Gastrocnemius medialis (tissue), 4 donors: ENCODE measurements at regions not wholly inside any gene's neighbourhood (a gene's known extent, or its start where the extent isn't known, plus 50 kb on each side); places are given as distances from the start of the nearest gene placed in this dataset.

Experiments used
- CTCF ChIP-seq, 5 experiments: fragments of 450-650 bp in 3 of 5; fragments of 200-600 bp in 2 of 5; sonication (generic) in 2 of 5; IDR thresholded peaks in 4 of 5; conservative IDR thresholded peaks in 1 of 5; 1 replicate in 4 of 5; 2 replicates in 1 of 5; pipeline ENCODE4 v1.5.1; 2016 to 2019; ENCODE audit warnings: antibody characterized with exemption in 5 of 5, mild to moderate bottlenecking in 3 of 5, moderate library complexity in 3 of 5
- POLR2A ChIP-seq, 2 donors: fragments of 450-650 bp; IDR thresholded peaks; one replicate each; pipeline ENCODE4 v1.6.1; 2017; ENCODE audit warnings: antibody characterized with exemption in 2 of 2, mild to moderate bottlenecking in 2 of 2, moderate library complexity in 2 of 2

- no peak for TF ChIP-seq CTCF (IDR thresholded peaks at IDR 0.05 in 4 of 5, conservative IDR thresholded peaks at IDR 0.05 in 1 of 5)
- TF ChIP-seq POLR2A (IDR thresholded peaks at IDR 0.05): no peak
These were observed 86.7 kb upstream of the IQSEC1 start for GRCh38 chr3:13159890-13160289.
